SU-DHL-6 (cell line): ENCODE measurements at regions not wholly inside any gene's neighbourhood (a gene's known extent, or its start where the extent isn't known, plus 50 kb on each side); places are given as distances from the start of the nearest gene placed in this dataset.

Experiments used
- H2AFZ ChIP-seq: fragments of 200-600 bp; sonication (generic); 2 replicates; pipeline ENCODE4 v1.6.1; 2014; ENCODE audit warnings: low read depth, mild to moderate bottlenecking, moderate library complexity, mixed read lengths, antibody characterized with exemption, low read length; ENCODE audit not compliant: severe bottlenecking
- H3F3A ChIP-seq: fragments of 200-600 bp; shearing (Covaris generic); 2 replicates; pipeline ENCODE4 v1.6.0; 2016; ENCODE audit warnings: antibody characterized with exemption, mild to moderate bottlenecking; ENCODE audit not compliant: insufficient read depth
- H3K27ac ChIP-seq: fragments of 200-600 bp; sonication (generic); 2 replicates; pipeline ENCODE4 v1.5.1; 2016; ENCODE audit warnings: low read depth, mild to moderate bottlenecking, low read length, moderate library complexity, mixed read lengths
- H3K27me3 ChIP-seq: fragments of 200-600 bp; sonication (generic), shearing (Covaris generic); 2 replicates; pipeline ENCODE4 v1.6.0; 2014; ENCODE audit warnings: mild to moderate bottlenecking, low read length
- H3K36me3 ChIP-seq: fragments of 200-600 bp; sonication (generic); 2 replicates; pipeline ENCODE4 v1.6.1; 2014; ENCODE audit warnings: mild to moderate bottlenecking, low read length, mixed read lengths
- H3K4me2 ChIP-seq: fragments of 300-600, 200-600 bp; shearing (Covaris generic), sonication (generic); 2 replicates; pipeline ENCODE4 v1.6.0; 2014; ENCODE audit warnings: low read length, low read depth, mild to moderate bottlenecking; ENCODE audit not compliant: poor library complexity, severe bottlenecking
- H3K4me3 ChIP-seq: fragments of 200-600 bp; sonication (generic); 2 replicates; pipeline ENCODE4 v1.5.1; 2014; ENCODE audit warnings: antibody characterized with exemption, low read length, mild to moderate bottlenecking, mixed read lengths; ENCODE audit not compliant: insufficient read depth, poor library complexity, severe bottlenecking
- H3K79me2 ChIP-seq: fragments of 200-600 bp; sonication (generic); 2 replicates; pipeline ENCODE4 v1.6.1; 2014; ENCODE audit warnings: mild to moderate bottlenecking, low read length, moderate library complexity; ENCODE audit not compliant: insufficient read depth
- H3K9ac ChIP-seq: fragments of 200-600 bp; sonication (generic); 2 replicates; pipeline ENCODE4 v1.7.0; 2014; ENCODE audit warnings: mild to moderate bottlenecking, low read length
- H3K9me2 ChIP-seq: fragments of 200-600 bp; sonication (generic); replicated peaks from 2 replicates; pipeline ENCODE4 v1.6.1; 2014; ENCODE audit warnings: low read length; ENCODE audit not compliant: insufficient read depth
- H3K9me3 ChIP-seq: fragments of 200-600 bp; sonication (generic); 2 replicates; pipeline ENCODE4 v1.6.1; 2014; ENCODE audit warnings: low read length, mixed read lengths; ENCODE audit not compliant: insufficient read depth
- H4K20me1 ChIP-seq: fragments of 200-600 bp; sonication (generic); 2 replicates; pipeline ENCODE4 v1.6.1; 2014; ENCODE audit warnings: low read depth, mild to moderate bottlenecking, antibody characterized with exemption, low read length, moderate library complexity, mixed read lengths
- CTCF ChIP-seq: fragments of 200-600 bp; sonication (generic); IDR thresholded peaks from one replicate; pipeline ENCODE4 v1.5.1; 2017; ENCODE audit warnings: antibody characterized with exemption, mild to moderate bottlenecking, low read length, moderate library complexity; ENCODE audit not compliant: insufficient read depth, poor library complexity, severe bottlenecking
- EZH2phosphoT487 ChIP-seq: fragments of 200-600 bp; sonication (generic), shearing (Covaris generic); conservative IDR thresholded peaks from 2 replicates; pipeline ENCODE4 v1.6.1; 2018; ENCODE audit warnings: mild to moderate bottlenecking, antibody characterized with exemption, low read length, moderate library complexity, mixed read lengths

GRCh38 chr4:123480706-123481418 is 84.3 kb downstream of the SPRY1 start:
- H3K27ac ChIP-seq = no peak overlapping the region
- H3F3A ChIP-seq = no peaks in the 10 kb centered on the region
- no peaks in the 10 kb centered on the region for H3K36me3 ChIP-seq
- H3K9me3 ChIP-seq = no peaks in the 10 kb centered on the region
- no peak overlapping the region for H2AFZ ChIP-seq
- no peak overlapping the region for H3K4me2 ChIP-seq
- no peaks in the 10 kb centered on the region for H3K27me3 ChIP-seq
- no peak overlapping the region for H3K4me3 ChIP-seq
- H3K79me2 ChIP-seq = no peaks in the 10 kb centered on the region
- TF ChIP-seq EZH2phosphoT487 (no peak), CTCF (no peak)
- H3K9ac ChIP-seq = no peak overlapping the region
- no peaks in the 10 kb centered on the region for H3K9me2 ChIP-seq
- no peaks in the 10 kb centered on the region for H4K20me1 ChIP-seq

GRCh38 chr4:123481717-123482116 is 85.1 kb downstream of the SPRY1 start:
- Histone ChIP-seq H4K20me1 (no peaks in the 10 kb centered on the region), H3F3A (no peaks in the 10 kb centered on the region), H3K9ac (no peak overlapping the region), H3K27ac (no peak overlapping the region), H3K27me3 (no peaks in the 10 kb centered on the region), H3K4me3 (no peak overlapping the region), H3K79me2 (no peaks in the 10 kb centered on the region), H3K36me3 (no peaks in the 10 kb centered on the region), H2AFZ (no peak overlapping the region), H3K4me2 (no peak overlapping the region), H3K9me3 (no peaks in the 10 kb centered on the region), H3K9me2 (no peaks in the 10 kb centered on the region)
- no peak for TF ChIP-seq EZH2phosphoT487
- TF ChIP-seq CTCF = no peak

GRCh38 chr4:123484291-123484926 is 87.8 kb downstream of the SPRY1 start:
- no peak for TF ChIP-seq CTCF
- TF ChIP-seq EZH2phosphoT487 = no peak
- no peaks in the 10 kb centered on the region for H3K27me3 ChIP-seq
- H3K9me2 ChIP-seq = no peaks in the 10 kb centered on the region
- no peak overlapping the region for H3K9ac ChIP-seq
- H3K36me3 ChIP-seq = no peaks in the 10 kb centered on the region
- no peak overlapping the region for H3K4me3 ChIP-seq
- no peaks in the 10 kb centered on the region for H3K79me2 ChIP-seq
- H3F3A ChIP-seq = no peaks in the 10 kb centered on the region
- H3K27ac ChIP-seq = no peak overlapping the region
- H3K9me3 ChIP-seq = no peaks in the 10 kb centered on the region
- H4K20me1 ChIP-seq = no peaks in the 10 kb centered on the region
- H3K4me2 ChIP-seq = no peak overlapping the region
- no peak overlapping the region for H2AFZ ChIP-seq
